ENCODE measurements at regions not wholly inside any gene's neighbourhood (a gene's known extent, or its start where the extent isn't known, plus 50 kb on each side); places are given as distances from the start of the nearest gene placed in this dataset.

DNA sequence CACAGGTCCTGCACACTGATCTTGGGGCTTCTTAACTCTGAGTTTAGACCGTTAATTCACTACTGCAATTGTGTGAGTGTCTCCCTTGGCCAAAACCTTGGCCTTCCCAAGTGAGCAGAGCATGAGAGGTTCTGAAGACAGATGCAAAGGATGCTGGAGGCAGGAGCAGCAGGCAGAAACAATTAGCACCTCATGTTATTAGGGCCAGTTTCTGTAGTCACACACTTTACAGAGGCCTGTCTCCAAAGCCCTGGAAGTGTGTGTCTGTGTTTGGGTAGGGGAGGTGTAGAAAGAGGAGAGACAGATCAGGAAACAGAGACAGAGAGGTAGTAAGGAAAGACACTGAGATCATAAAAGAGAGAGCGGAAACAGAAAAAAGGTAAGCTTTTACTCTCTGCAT, 533.8 kb downstream of the TMEM182 start:
- Histone ChIP-seq H3K9me3 (replicated peaks; ENCODE audit: control insufficient read depth, insufficient read depth, low read length) (no peaks in the 10 kb centered on the region), H3K9me1 (replicated peaks; ENCODE audit: control insufficient read depth, extremely low read depth, insufficient read depth, low read length) (no peaks in the 10 kb centered on the region), H3K79me2 (ENCODE audit: control insufficient read depth, insufficient read depth, low read length) (no peaks in the 10 kb centered on the region), H3K4me2 (ENCODE audit: insufficient read depth, low read length) (no peak overlapping the region), H3K4me1 (ENCODE audit: control insufficient read depth, extremely low read depth, insufficient read depth, low read length) (no peaks in the 10 kb centered on the region), H3K36me3 (ENCODE audit: control insufficient read depth in 2 of 2, extremely low read depth in 1 of 2, insufficient read depth in 2 of 2, low read length in 2 of 2) (no peaks in the 10 kb centered on the region), H2AFZ (ENCODE audit: low read depth, low read length) (no peak overlapping the region), H3K27me3 (ENCODE audit: control insufficient read depth in 2 of 2, insufficient read depth in 2 of 2, low read length in 2 of 2) (no peaks in the 10 kb centered on the region), H3K27ac (ENCODE audit: insufficient read depth, low read depth, low read length) (no peak overlapping the region), H4K20me1 (replicated peaks; ENCODE audit: control insufficient read depth, extremely low read depth, insufficient read depth, low read length) (no peaks in the 10 kb centered on the region), H3K9ac (replicated peaks; ENCODE audit: extremely low read depth, insufficient read depth, low read length) (no peak overlapping the region), H3K4me3 (replicated peaks in 1 of 3; ENCODE audit: insufficient read depth in 1 of 3, low read depth in 1 of 3, low read length in 3 of 3) (no peak overlapping the region)
- dilution Hi-C loops (cut with MboI; ENCODE audit: extremely low pct_ligation_motif_present, low sequenced_read_pairs): no loop called here
- intact Hi-C loops (cut with micrococcal nuclease): no loop called here
- CTCF ChIA-PET: no interaction called here
- no TSS peak for BruUV-seq (replicated peaks)
- TF ChIP-seq MYC (IDR thresholded peaks at IDR 0.05; ENCODE audit: low read depth, low read length) (no peak), EZH2 (IDR thresholded peaks at IDR 0.05; ENCODE audit: borderline replicate concordance, low read depth, low read length, severe bottlenecking) (no peak), POLR2AphosphoS5 (IDR thresholded peaks at IDR 0.05; ENCODE audit: insufficient read depth, low read depth, low read length) (no peak), GATA2 (IDR thresholded peaks at IDR 0.05; ENCODE audit: insufficient read depth, insufficient read length, low read depth, low read length) (no peak), FOS (IDR thresholded peaks at IDR 0.05; ENCODE audit: borderline replicate concordance, insufficient read depth, low read length) (no peak), POLR2A (IDR thresholded peaks at IDR 0.05; ENCODE audit: low read depth, low read length) (no peak), JUN (IDR thresholded peaks at IDR 0.05; ENCODE audit: borderline replicate concordance, insufficient read depth, insufficient read length, low read depth) (no peak)
- TF ChIP-seq, protein P1, sequence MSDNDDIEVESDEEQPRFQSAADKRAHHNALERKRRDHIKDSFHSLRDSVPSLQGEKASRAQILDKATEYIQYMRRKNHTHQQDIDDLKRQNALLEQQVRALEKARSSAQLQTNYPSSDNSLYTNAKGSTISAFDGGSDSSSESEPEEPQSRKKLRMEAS (IDR thresholded peaks at IDR 0.05; ENCODE audit: insufficient read depth, insufficient read length): no peak
- TF ChIP-seq, protein P2, sequence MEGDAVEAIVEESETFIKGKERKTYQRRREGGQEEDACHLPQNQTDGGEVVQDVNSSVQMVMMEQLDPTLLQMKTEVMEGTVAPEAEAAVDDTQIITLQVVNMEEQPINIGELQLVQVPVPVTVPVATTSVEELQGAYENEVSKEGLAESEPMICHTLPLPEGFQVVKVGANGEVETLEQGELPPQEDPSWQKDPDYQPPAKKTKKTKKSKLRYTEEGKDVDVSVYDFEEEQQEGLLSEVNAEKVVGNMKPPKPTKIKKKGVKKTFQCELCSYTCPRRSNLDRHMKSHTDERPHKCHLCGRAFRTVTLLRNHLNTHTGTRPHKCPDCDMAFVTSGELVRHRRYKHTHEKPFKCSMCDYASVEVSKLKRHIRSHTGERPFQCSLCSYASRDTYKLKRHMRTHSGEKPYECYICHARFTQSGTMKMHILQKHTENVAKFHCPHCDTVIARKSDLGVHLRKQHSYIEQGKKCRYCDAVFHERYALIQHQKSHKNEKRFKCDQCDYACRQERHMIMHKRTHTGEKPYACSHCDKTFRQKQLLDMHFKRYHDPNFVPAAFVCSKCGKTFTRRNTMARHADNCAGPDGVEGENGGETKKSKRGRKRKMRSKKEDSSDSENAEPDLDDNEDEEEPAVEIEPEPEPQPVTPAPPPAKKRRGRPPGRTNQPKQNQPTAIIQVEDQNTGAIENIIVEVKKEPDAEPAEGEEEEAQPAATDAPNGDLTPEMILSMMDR (IDR thresholded peaks at IDR 0.05; ENCODE audit: extremely low read depth in 1 of 2, insufficient read depth in 1 of 2, low read depth in 1 of 2, low read length in 2 of 2): no peak
- FAIRE-seq (no peak), DNase-seq (ENCODE audit: low read depth, low spot score) (no peak)
- POLR2A ChIA-PET: no interaction called here

All from endothelial cell of umbilical vein (primary cell).